ENCODE measurements at regions not wholly inside any gene's neighbourhood (a gene's known extent, or its start where the extent isn't known, plus 50 kb on each side); places are given as distances from the start of the nearest gene placed in this dataset.

DNA sequence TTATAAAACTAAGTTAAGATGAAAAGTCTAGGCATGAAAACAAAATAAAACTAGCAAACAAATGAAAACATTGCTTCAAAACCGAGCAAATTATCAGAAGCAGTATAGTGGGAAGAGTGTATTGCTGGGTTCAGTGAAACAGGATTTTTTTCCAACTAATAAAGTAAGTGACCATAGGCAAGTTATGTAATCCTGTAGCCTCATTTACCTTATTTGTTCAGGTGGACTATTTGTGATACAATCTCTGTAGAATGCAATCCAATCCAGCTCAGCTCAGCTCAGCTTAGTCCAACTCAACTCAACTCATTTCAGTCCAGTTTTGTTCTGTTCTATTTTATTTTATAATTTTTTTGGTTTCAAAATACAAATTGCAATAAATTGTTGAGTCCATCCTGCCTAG, 276.7 kb upstream of the LRIG3 start:
- no peak for DNase-seq

DNA sequence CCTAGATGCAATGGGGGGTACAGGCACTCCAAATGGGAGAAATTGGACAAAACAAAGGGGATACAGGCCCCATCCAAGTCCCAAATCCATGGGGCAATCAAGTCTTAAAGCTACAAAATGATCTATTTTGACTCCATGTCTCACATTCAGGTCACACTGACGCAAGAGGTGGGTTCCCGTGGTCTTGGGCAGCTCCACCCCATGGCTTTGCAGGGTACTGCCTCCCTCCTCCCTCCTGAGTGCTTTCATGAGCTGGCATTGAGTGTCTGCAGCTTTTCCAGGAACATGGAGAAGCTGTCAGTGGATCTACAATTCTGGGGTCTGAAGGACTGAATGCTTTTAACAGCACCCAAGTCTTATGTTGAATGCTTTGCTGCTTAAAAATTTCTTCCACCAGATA, 274.5 kb upstream of the LRIG3 start:
- DNase-seq, result no peak

- no peak for DNase-seq
These were observed 273.3 kb upstream of the LRIG3 start for GRCh38 chr12:59193476-59194050.

DNA sequence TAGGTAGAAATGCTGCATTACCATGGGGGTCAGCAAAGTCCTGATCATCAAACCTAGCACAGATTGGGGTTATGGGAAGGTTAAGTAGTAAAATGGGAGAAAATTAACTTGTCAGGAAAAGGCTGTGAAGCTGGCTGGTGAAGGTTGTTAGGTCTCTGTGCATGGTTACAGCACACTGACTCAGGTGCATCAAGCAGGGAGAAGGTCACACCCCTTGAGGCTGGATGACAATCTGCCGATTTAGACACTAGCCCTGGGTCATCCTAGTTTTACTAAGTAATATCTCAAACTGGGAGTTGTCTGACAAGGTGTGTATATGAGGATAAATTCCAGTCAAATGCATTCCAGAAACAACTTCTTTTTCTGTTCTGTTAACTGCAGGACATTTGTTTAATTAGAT, 271.1 kb upstream of the LRIG3 start:
- no peak for DNase-seq

GRCh38 chr12:59186451-59186850, 266.1 kb upstream of the LRIG3 start:
- DNase-seq, result no peak

DNA sequence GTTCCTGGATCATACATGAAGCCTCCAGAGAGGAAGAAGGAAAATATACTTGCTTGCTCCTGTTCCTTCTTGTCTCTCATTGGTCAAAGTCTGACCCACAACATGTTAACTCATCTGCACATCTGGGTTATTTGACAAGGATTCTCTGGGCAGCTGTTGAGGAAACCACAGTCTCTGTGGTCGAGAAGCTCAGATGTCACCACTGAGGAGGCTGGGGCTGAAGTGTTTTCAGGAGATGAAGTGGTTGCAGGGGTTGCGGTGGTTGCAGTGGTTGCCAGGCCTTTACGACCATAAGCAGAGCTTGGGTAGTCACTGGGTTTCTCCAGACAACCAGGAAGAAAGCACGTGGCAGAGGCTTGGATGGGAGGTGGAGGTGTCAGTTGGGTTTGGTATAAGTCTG, 265.0 kb upstream of the LRIG3 start:
- DNase-seq, result no peak

DNA sequence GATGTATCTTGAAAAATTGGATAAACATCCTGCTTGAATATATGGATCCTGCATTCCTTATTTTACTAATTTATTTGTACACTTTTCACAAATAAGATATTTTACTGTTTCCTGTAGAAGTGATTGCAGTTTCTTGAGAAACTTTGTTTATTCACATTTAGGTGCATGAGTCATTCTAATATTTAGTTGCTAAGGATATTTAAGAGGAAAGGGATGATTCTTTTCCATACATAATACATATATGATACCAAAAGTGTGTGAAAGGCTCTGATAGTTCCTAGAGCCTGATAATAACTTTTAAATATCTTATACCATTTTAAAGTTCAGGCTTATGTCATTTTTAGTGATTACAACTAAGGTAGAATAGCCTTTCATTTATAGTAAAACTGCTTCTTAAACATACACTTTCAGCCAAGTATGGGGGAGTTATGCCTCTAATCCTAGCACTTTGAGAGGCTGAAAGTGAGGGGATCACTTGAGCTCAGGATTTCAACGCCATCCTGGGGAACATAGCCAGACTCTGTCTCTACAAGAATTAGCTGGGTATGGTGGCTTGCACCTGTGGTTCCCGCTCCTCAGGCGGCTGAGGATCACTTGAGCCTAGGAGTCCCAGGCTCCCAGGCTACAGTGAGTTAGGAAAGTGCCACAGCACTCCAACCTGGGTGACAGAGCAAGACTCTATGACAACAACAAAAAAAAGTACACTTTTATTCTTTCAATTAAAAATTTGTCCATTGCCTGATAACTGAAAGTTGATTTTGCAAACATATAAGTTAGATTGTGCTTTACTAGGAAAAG, 262.6 kb upstream of the LRIG3 start:
- no peak for DNase-seq

GRCh38 chr12:59182191-59182590, 261.9 kb upstream of the LRIG3 start:
- no peak for DNase-seq

GRCh38 chr12:59181196-59181777, 261.0 kb upstream of the LRIG3 start:
- DNase-seq, result no peak

DNA sequence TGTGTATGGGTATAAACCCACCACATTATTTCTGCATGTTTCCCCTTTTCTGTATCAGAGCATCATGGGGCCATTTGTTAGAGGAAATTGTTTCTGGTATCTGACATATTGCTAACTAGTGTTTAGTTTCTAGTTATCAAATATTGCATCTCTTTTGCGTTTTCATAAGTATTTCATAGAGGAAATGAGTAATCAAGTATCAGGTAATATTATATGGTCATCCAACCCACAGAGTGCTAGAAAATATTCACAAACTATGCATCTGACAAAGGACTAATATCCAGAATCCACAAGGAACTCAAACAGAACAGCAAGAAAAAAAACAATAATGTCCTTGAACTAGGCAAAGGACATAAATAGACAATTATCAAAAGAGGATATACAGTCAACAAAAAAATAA, 258.9 kb upstream of the LRIG3 start:
- no peak for DNase-seq

- DNase-seq, result peak; percentile 1
These were observed 253.4 kb upstream of the LRIG3 start for GRCh38 chr12:59173695-59174094.

DNA sequence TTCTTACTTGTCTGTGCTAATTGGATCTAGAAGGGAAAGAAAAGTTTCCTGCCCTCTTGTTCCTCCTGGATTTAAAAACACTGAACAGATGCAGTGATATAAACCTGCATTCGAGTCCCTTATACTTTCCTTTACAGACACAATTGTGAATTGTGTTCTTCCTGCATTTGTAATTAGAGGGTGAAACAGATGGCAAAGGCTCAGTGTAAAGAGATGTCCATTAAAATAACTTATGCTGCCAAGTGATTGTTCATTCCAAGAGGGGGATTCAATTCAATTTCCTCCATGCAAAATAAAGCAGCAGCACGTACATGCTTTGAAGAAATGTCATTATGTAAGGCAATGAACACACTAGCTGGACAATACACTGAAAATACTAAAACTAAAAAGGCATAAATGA, 248.3 kb upstream of the LRIG3 start:
- DNase-seq, result no peak

GRCh38 chr12:59166457-59166856, 246.2 kb upstream of the LRIG3 start:
- no peak for DNase-seq

GRCh38 chr12:59164991-59165718, 244.9 kb upstream of the LRIG3 start:
- DNase-seq, result peak; percentile 28

DNA sequence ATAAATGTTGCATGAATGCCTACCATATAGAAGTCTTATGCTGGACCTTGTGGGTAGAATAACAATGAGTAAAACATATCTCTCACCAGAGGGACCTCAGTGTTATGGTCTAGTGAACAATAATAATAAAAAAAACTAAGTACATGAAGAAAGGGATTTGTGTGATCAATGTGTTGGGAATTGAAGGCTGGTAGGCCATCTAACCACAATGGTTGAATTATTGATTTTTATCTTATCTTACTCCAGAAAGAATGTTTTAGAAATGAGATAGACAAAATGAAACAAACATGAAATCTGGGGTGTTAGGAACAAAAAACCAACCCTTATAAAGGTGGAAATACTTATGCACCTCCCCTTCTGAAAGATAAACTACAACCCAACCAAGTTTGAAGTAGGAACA, 243.9 kb upstream of the LRIG3 start:
- no peak for DNase-seq

DNA sequence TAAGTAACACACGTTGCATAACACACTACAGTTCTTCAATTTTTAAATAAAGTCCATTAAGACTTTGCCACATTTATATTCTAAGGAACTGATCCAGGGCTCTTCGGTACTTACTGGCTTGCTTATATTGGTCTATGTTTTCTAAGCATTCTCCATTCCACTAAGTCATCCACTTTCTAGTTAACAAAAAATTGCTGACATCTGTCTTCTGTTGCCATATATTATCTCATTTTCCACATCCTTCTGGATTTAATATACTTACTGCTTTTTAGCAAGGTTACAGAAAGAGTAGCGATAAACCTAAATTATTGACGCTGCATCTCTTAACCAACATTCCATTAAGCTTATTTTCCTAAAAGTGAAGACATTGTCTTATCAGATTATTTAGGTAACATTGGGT, 238.4 kb upstream of the LRIG3 start:
- DNase-seq, result no peak

DNA sequence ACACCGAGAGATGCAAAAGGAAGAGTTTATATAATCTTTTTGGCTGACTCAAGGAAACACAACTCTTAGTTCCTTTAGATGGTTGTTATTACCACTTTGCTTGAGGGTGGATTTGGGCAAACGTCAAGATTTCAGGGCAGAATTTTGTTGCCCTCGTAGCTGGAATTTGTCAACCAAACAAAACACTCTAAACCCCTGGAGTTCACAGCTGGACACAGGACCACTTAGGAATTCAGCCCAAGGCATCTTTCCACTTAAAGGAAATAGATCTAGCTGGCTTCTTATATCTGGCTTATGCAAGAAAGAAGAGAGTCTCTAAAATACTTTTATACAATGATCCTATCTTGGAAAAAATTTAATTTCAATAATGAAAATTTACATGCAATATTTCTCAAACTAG, 237.8 kb upstream of the LRIG3 start:
- no peak for DNase-seq

GRCh38 chr12:59155448-59155847, 235.1 kb upstream of the LRIG3 start:
- no peak for DNase-seq

- no peak for DNase-seq
These were observed 230.9 kb upstream of the LRIG3 start for GRCh38 chr12:59151243-59151642.

DNA sequence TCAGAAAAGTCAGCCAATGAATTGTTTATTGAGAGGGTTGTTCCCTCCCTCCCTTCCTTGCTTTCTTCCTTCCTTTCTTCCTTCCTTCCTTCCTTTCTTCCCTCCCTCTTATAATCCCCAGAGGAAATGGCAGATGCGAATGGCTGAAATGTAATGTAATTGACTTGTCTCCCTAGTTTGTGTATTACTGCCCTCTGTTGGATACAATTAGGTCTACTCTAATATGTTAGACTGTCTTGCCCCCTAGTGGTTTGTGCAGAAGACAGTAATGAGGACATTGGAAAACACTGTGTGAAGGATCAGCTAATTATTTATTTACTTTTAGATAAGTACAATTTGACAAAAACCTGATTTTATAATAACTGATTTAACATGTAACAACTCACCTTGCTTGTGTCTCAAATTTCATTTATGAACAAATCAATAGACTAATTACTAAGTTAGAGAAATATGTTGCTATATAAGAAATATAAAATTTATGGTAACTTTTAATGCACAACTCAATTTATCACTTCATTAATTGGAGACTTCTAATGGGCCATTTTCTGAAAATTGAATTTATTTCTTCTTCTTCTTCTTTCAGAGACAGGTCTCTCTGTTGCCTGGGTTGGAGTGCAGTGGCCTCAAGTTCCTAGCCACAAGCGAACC, 229.8 kb upstream of the LRIG3 start:
- DNase-seq, result peak; percentile 84

DNA sequence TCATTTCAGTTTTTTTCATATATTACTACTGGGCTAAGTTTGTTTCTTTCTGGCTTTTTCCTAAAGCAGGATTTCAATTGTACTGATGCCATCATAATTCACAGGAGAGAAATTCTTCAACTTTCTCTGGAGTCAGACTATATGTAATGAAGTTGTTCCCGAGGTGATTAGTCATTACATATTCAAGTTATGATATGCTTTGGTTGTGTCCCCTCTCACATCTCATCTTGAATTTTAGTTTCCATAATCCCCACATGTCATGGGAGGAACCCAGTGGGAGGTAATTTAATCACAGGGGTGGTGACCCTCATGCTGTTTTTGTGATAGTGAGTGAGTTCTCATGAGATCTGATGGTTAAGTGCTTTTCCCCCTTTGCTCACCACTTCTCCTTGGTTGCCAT, 227.5 kb upstream of the LRIG3 start:
- DNase-seq, result no peak

GRCh38 chr12:59142183-59142790, 222.0 kb upstream of the LRIG3 start:
- DNase-seq, result no peak

- no peak for DNase-seq
These were observed 214.4 kb upstream of the LRIG3 start for GRCh38 chr12:59134750-59135149.

All from NCI-H345 (cell line).